ENCODE measurements at regions not wholly inside any gene's neighbourhood (a gene's known extent, or its start where the extent isn't known, plus 50 kb on each side); places are given as distances from the start of the nearest gene placed in this dataset.

DNA sequence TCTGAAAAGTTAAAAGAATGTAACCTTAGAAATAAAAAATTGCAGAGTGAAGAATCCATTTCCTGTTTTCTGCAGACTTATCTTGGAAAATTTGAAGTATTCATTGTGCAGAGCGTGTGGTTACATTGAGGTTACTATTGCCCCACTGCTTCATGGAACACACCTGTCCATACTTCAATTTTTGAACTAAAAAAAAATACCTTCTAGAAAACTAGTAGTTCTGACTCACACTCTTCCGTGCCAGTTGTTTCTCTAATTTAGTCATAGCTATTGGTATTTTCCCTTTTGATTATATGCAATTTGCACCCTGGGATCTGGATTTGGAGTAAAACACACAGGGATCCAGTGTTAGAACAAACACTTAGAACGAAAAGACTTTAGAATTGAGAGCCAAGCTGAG is 111.8 kb upstream of the LYSMD4 start:
- TF ChIP-seq RAD21 (IDR thresholded peaks at IDR 0.05; ENCODE audit: low read depth) (no peak), NFIC (IDR thresholded peaks at IDR 0.05) (no peak)

GRCh38 chr15:99844150-99844549 is 110.9 kb upstream of the LYSMD4 start:
- TF ChIP-seq, protein P1, sequence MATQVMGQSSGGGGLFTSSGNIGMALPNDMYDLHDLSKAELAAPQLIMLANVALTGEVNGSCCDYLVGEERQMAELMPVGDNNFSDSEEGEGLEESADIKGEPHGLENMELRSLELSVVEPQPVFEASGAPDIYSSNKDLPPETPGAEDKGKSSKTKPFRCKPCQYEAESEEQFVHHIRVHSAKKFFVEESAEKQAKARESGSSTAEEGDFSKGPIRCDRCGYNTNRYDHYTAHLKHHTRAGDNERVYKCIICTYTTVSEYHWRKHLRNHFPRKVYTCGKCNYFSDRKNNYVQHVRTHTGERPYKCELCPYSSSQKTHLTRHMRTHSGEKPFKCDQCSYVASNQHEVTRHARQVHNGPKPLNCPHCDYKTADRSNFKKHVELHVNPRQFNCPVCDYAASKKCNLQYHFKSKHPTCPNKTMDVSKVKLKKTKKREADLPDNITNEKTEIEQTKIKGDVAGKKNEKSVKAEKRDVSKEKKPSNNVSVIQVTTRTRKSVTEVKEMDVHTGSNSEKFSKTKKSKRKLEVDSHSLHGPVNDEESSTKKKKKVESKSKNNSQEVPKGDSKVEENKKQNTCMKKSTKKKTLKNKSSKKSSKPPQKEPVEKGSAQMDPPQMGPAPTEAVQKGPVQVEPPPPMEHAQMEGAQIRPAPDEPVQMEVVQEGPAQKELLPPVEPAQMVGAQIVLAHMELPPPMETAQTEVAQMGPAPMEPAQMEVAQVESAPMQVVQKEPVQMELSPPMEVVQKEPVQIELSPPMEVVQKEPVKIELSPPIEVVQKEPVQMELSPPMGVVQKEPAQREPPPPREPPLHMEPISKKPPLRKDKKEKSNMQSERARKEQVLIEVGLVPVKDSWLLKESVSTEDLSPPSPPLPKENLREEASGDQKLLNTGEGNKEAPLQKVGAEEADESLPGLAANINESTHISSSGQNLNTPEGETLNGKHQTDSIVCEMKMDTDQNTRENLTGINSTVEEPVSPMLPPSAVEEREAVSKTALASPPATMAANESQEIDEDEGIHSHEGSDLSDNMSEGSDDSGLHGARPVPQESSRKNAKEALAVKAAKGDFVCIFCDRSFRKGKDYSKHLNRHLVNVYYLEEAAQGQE (IDR thresholded peaks at IDR 0.05; ENCODE audit: low read depth), result peak; percentile 76
- TF ChIP-seq CEBPB (IDR thresholded peaks at IDR 0.05) (peak; percentile 46; the same call in 1 of the 2 replicates), NFIC (IDR thresholded peaks at IDR 0.05) (no peak)

- TF ChIP-seq USF1 (IDR thresholded peaks at IDR 0.05) (no peak), RAD21 (IDR thresholded peaks at IDR 0.05; ENCODE audit: low read depth) (no peak), FOXM1 (IDR thresholded peaks at IDR 0.05; ENCODE audit: borderline replicate concordance, low read depth) (no peak), CREB1 (IDR thresholded peaks at IDR 0.05; ENCODE audit: low read depth) (no peak), TEAD4 (IDR thresholded peaks at IDR 0.05) (no peak)
Observed at GRCh38 chr15:99842071-99842470, 108.8 kb upstream of the LYSMD4 start.

GRCh38 chr15:99826157-99826780 is 93.0 kb upstream of the LYSMD4 start:
- TF ChIP-seq FOXM1 (IDR thresholded peaks at IDR 0.05; ENCODE audit: borderline replicate concordance, low read depth) (no peak), RAD21 (IDR thresholded peaks at IDR 0.05; ENCODE audit: low read depth) (no peak), USF1 (IDR thresholded peaks at IDR 0.05) (no peak), NFIC (IDR thresholded peaks at IDR 0.05) (no peak), YY1 (IDR thresholded peaks at IDR 0.05; ENCODE audit: low read depth) (no peak), CEBPB (IDR thresholded peaks at IDR 0.05) (no peak), EGR1 (IDR thresholded peaks at IDR 0.05) (no peak), TAF1 (IDR thresholded peaks at IDR 0.05; ENCODE audit: low read depth) (no peak)
- TF ChIP-seq, protein P2, sequence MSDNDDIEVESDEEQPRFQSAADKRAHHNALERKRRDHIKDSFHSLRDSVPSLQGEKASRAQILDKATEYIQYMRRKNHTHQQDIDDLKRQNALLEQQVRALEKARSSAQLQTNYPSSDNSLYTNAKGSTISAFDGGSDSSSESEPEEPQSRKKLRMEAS (IDR thresholded peaks at IDR 0.05), result no peak
- TF ChIP-seq, protein P1 (IDR thresholded peaks at IDR 0.05; ENCODE audit: low read depth), result no peak

GRCh38 chr15:99823346-99823745 is 90.1 kb upstream of the LYSMD4 start:
- TF ChIP-seq CEBPB (IDR thresholded peaks at IDR 0.05), result no peak
- TF ChIP-seq RAD21 (IDR thresholded peaks at IDR 0.05; ENCODE audit: low read depth), result no peak
- no peak for TF ChIP-seq CREB1 (IDR thresholded peaks at IDR 0.05; ENCODE audit: low read depth)
- TF ChIP-seq YY1 (IDR thresholded peaks at IDR 0.05; ENCODE audit: low read depth), result no peak
- no peak for TF ChIP-seq TCF12 (IDR thresholded peaks at IDR 0.05; ENCODE audit: low read depth)
- no peak for TF ChIP-seq FOXM1 (IDR thresholded peaks at IDR 0.05; ENCODE audit: borderline replicate concordance, low read depth)
- no peak for TF ChIP-seq TEAD4 (IDR thresholded peaks at IDR 0.05)

GRCh38 chr15:99819981-99820718 is 86.9 kb upstream of the LYSMD4 start:
- TF ChIP-seq, protein P2 (IDR thresholded peaks at IDR 0.05), result no peak
- no peak for TF ChIP-seq TEAD4 (IDR thresholded peaks at IDR 0.05)
- no peak for TF ChIP-seq TAF1 (IDR thresholded peaks at IDR 0.05; ENCODE audit: low read depth)
- no peak for TF ChIP-seq YY1 (IDR thresholded peaks at IDR 0.05; ENCODE audit: low read depth)
- TF ChIP-seq USF1 (IDR thresholded peaks at IDR 0.05), result no peak
- TF ChIP-seq NFIC (IDR thresholded peaks at IDR 0.05), result no peak
- no peak for TF ChIP-seq ZBTB7A (IDR thresholded peaks at IDR 0.05; ENCODE audit: low read depth)
- TF ChIP-seq EP300 (IDR thresholded peaks at IDR 0.05; ENCODE audit: borderline replicate concordance), result no peak
- TF ChIP-seq CEBPB (IDR thresholded peaks at IDR 0.05), result no peak
- no peak for TF ChIP-seq TCF12 (IDR thresholded peaks at IDR 0.05; ENCODE audit: low read depth)
- no peak for TF ChIP-seq RAD21 (IDR thresholded peaks at IDR 0.05; ENCODE audit: low read depth)
- TF ChIP-seq FOXM1 (IDR thresholded peaks at IDR 0.05; ENCODE audit: borderline replicate concordance, low read depth), result no peak
- TF ChIP-seq CREB1 (IDR thresholded peaks at IDR 0.05; ENCODE audit: low read depth), result no peak
- TF ChIP-seq, protein P1 (IDR thresholded peaks at IDR 0.05; ENCODE audit: low read depth), result no peak
- TF ChIP-seq EGR1 (IDR thresholded peaks at IDR 0.05), result no peak
